Transverse colon (tissue), 4 donors: ENCODE measurements at regions not wholly inside any gene's neighbourhood (a gene's known extent, or its start where the extent isn't known, plus 50 kb on each side); places are given as distances from the start of the nearest gene placed in this dataset.

Source experiments
- POLR2A ChIP-seq: fragments of 450-650 bp; IDR thresholded peaks from one replicate; pipeline ENCODE4 v1.6.1; 2016; ENCODE audit warnings: antibody characterized with exemption, mild to moderate bottlenecking, moderate library complexity
- POLR2AphosphoS5 ChIP-seq, 3 donors: sonication (generic); formaldehyde crosslinking; IDR thresholded peaks; one replicate each; pipeline ENCODE4 v1.6.1; 2016; ENCODE audit warnings: antibody characterized with exemption in 3 of 3
- TF ChIP-seq, protein P1 (sequence below), 5 experiments: fragments of 200-600 bp in 3 of 5; fragments of 450-650 bp in 2 of 5; sonication (generic) in 3 of 5; IDR thresholded peaks; 1 replicate in 2 of 5; 2 replicates in 3 of 5; pipeline ENCODE4 v1.5.1; 2016 to 2017; ENCODE audit warnings: antibody characterized with exemption in 5 of 5, inconsistent platforms in 3 of 5, mild to moderate bottlenecking in 2 of 5, moderate library complexity in 1 of 5

DNA sequence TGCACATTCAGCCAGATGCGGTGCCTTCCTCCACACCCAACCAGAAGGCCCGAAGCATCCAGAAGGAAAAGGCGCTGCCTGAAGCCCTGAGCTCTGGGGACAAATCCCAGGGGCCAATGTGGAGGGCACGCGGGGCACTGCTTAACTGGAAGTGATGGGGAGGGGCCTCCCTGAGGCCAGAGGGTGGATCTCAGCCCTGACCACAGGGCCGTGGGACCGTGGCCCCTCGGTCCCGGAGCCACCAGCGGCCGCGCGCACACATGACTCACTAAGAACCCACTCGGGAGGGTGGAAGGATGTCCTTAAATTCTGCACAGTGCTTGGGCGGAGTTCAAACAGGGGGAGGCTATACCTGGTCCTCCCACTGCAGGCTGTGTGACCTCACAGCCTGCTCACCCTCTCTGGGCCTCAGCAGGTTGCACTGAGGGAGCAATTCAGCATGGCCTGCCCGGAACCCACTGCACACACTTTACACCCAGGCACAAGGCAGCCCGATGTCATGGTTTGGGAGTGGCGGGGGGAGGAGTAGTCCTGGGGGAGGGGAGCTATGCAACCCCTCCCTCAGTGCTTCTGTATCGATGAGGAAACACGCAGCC lies 89.5 kb downstream of the RFLNA start:
- TF ChIP-seq, protein P1, sequence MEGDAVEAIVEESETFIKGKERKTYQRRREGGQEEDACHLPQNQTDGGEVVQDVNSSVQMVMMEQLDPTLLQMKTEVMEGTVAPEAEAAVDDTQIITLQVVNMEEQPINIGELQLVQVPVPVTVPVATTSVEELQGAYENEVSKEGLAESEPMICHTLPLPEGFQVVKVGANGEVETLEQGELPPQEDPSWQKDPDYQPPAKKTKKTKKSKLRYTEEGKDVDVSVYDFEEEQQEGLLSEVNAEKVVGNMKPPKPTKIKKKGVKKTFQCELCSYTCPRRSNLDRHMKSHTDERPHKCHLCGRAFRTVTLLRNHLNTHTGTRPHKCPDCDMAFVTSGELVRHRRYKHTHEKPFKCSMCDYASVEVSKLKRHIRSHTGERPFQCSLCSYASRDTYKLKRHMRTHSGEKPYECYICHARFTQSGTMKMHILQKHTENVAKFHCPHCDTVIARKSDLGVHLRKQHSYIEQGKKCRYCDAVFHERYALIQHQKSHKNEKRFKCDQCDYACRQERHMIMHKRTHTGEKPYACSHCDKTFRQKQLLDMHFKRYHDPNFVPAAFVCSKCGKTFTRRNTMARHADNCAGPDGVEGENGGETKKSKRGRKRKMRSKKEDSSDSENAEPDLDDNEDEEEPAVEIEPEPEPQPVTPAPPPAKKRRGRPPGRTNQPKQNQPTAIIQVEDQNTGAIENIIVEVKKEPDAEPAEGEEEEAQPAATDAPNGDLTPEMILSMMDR (IDR thresholded peaks at IDR 0.05) = no peak
- TF ChIP-seq POLR2AphosphoS5 (IDR thresholded peaks at IDR 0.05) (no peak), POLR2A (no peak)
